ENCODE measurements at regions not wholly inside any gene's neighbourhood (a gene's known extent, or its start where the extent isn't known, plus 50 kb on each side); places are given as distances from the start of the nearest gene placed in this dataset.
"Not testable (repeated sequence)": the region's sequence is repeated elsewhere in the genome, so short reads cannot be mapped to it uniquely, and the experiment has no call there.

DNA sequence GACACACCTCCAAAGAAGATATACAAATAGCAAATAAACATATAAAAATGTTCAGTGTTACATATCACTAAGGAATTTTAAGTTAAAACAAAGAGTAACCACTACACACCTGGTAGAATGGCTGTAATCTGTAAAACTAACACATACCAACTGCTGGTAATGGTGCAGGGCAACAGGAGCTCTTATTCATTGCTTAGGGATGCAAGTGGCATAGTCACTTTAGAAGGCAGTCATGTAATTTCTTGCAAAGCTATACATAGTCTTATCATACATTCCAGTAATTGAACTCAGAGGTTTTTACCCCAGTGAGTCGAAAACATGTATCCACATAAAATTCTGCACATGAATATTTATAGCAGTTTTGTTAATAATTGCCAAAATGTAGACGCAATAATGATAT, 906.8 kb upstream of the CITED2 start:
- intact Hi-C loops (cut with DNase I) = no loop called here
- no peaks in the 10 kb centered on the region for H3K4me1 ChIP-seq (ENCODE audit: control insufficient read depth in 1 of 2, insufficient read depth in 2 of 2, low read length in 2 of 2)

DNA sequence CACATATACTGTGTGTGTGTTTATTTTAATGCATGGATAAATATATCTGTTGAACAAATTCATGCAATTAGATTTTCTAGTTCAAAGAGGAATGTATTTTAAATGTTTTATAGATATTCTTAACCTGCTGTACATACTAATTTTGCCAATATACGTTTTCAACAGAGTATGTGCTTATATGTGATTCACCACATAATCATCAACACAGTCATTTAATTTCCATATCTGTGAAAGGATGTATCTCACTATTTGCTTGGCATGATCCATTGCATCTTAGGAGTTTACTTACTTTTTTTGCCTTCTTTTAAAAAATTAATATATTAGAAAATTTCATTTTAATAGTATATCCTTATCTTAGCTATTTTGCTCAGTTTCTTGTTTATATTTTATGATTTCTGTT, 902.3 kb upstream of the CITED2 start:
- no peaks in the 10 kb centered on the region for H3K27me3 ChIP-seq (ENCODE audit: control insufficient read depth in 1 of 2, insufficient read depth in 2 of 2, low read length in 1 of 2)
- H3K4me3 ChIP-seq (ENCODE audit: low read length in 2 of 2) = no peak overlapping the region
- H3K9me3 ChIP-seq (ENCODE audit: control insufficient read depth, low read length) = no peaks in the 10 kb centered on the region
- H3K4me1 ChIP-seq (ENCODE audit: control insufficient read depth in 1 of 2, insufficient read depth in 2 of 2, low read length in 2 of 2) = no peaks in the 10 kb centered on the region
- WGBS, 2 donors = 83 to 93% methylated on average over 1 of the region's 1 CpG
- H3K36me3 ChIP-seq (ENCODE audit: control insufficient read depth in 1 of 2, insufficient read depth in 2 of 2, low read length in 1 of 2) = no peaks in the 10 kb centered on the region
- no peak overlapping the region for H3K27ac ChIP-seq (ENCODE audit: low read depth in 1 of 2, low read length in 2 of 2)
- DNase-seq = no peak
- intact Hi-C loops (cut with DNase I) = no loop called here
- ATAC-seq (ENCODE audit: low FRiP score) = no peak

More for the DNA sequence above, 906.8 kb upstream of the CITED2 start:
- Histone ChIP-seq H3K27me3 (ENCODE audit: control insufficient read depth in 1 of 2, insufficient read depth in 2 of 2, low read length in 1 of 2) (no peaks in the 10 kb centered on the region), H3K27ac (ENCODE audit: low read depth in 1 of 2, low read length in 2 of 2) (no peak overlapping the region), H3K36me3 (ENCODE audit: control insufficient read depth in 1 of 2, insufficient read depth in 2 of 2, low read length in 1 of 2) (no peaks in the 10 kb centered on the region), H3K9me3 (ENCODE audit: control insufficient read depth, low read length) (no peaks in the 10 kb centered on the region), H3K4me3 (ENCODE audit: low read length in 2 of 2) (no peak overlapping the region)
- ATAC-seq (ENCODE audit: low FRiP score) (no peak), DNase-seq (no peak)
- 80 to 89% methylated on average over 2 of the region's 2 CpGs for WGBS, 2 donors

DNA sequence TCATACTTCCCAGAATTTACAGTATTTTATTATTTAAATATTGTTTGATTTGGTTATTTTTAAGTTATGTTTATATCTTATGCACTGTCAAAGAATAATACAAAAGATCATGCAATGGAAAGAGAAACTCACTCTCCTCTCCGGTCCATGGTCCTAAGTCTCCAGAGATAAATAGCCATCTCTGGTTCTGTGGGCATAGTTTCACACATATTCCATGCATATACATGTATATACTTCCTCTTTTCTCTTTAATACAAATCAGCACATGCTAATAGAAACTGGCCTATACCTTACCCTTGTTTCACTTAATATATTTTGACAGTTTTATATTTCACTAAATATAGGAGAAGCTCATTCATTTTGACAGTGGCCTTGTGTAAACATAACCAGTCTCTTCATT, 901.7 kb upstream of the CITED2 start:
- Histone ChIP-seq H3K27me3 (ENCODE audit: control insufficient read depth in 1 of 2, insufficient read depth in 2 of 2, low read length in 1 of 2) (no peaks in the 10 kb centered on the region), H3K36me3 (ENCODE audit: control insufficient read depth in 1 of 2, insufficient read depth in 2 of 2, low read length in 1 of 2) (no peaks in the 10 kb centered on the region), H3K9me3 (ENCODE audit: control insufficient read depth, low read length) (no peaks in the 10 kb centered on the region), H3K4me1 (ENCODE audit: control insufficient read depth in 1 of 2, insufficient read depth in 2 of 2, low read length in 2 of 2) (no peaks in the 10 kb centered on the region), H3K27ac (ENCODE audit: low read depth in 1 of 2, low read length in 2 of 2) (no peak overlapping the region), H3K4me3 (ENCODE audit: low read length in 2 of 2) (no peak overlapping the region)
- intact Hi-C loops (cut with DNase I) = no loop called here
- ATAC-seq (ENCODE audit: low FRiP score) (no peak), DNase-seq (no peak)
- WGBS, 2 donors = 96 to 97% methylated on average over 1 of the region's 1 CpG

DNA sequence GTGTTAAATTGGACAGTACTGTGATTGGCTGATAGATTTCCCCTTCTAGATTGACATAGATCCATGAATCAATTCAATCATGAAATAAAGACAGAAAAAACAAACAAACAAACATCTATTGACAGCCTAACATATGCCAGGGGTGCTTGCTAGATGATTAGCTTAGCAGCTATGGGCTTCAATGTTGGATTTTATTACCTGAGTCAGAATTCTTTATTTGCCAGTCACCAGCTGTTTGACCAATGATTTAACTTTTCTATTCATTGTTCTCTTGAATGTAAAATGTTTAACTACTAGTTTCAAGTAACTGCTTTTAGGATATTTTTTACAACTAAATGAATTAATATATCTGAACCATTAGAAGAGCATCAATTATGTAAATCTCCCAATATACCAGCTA, 901.3 kb upstream of the CITED2 start:
- Histone ChIP-seq H3K36me3 (ENCODE audit: control insufficient read depth in 1 of 2, insufficient read depth in 2 of 2, low read length in 1 of 2) (no peaks in the 10 kb centered on the region), H3K27me3 (ENCODE audit: control insufficient read depth in 1 of 2, insufficient read depth in 2 of 2, low read length in 1 of 2) (no peaks in the 10 kb centered on the region), H3K4me3 (ENCODE audit: low read length in 2 of 2) (no peak overlapping the region), H3K27ac (ENCODE audit: low read depth in 1 of 2, low read length in 2 of 2) (no peak overlapping the region), H3K9me3 (ENCODE audit: control insufficient read depth, low read length) (no peaks in the 10 kb centered on the region), H3K4me1 (ENCODE audit: control insufficient read depth in 1 of 2, insufficient read depth in 2 of 2, low read length in 2 of 2) (no peaks in the 10 kb centered on the region)
- no peak for ATAC-seq (ENCODE audit: low FRiP score)
- DNase-seq = no peak
- intact Hi-C loops (cut with DNase I) = no loop called here

DNA sequence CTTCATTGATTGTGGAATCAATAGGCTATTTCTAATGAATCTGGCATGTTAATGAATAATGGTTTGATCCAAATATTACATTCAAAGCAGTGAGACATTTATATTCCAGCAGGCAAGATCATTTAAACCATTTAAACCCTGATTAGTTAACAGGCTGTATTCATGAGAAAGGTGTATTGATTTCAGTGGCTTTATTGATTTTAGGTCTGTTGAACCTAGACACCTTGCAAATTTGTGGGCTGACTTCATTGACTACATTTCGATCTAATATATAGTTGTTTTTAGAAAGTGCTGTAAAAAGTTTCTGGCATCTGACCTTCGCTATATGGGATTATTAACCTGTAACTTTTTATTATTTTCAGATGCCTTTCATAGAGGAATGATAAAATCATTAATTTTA, 900.1 kb upstream of the CITED2 start:
- ATAC-seq (ENCODE audit: low FRiP score) (no peak), DNase-seq (no peak)
- Histone ChIP-seq H3K36me3 (ENCODE audit: control insufficient read depth in 1 of 2, insufficient read depth in 2 of 2, low read length in 1 of 2) (no peaks in the 10 kb centered on the region), H3K27ac (ENCODE audit: low read depth in 1 of 2, low read length in 2 of 2) (no peak overlapping the region), H3K4me3 (ENCODE audit: low read length in 2 of 2) (no peak overlapping the region), H3K27me3 (ENCODE audit: control insufficient read depth in 1 of 2, insufficient read depth in 2 of 2, low read length in 1 of 2) (no peaks in the 10 kb centered on the region), H3K9me3 (ENCODE audit: control insufficient read depth, low read length) (no peaks in the 10 kb centered on the region), H3K4me1 (ENCODE audit: control insufficient read depth in 1 of 2, insufficient read depth in 2 of 2, low read length in 2 of 2) (peaks cover 0 to 3% of the 10 kb centered on the region in 2 donors)
- intact Hi-C loops (cut with DNase I) = no loop called here
- 97 to 99% methylated on average over 2 of the region's 2 CpGs for WGBS, 2 donors

DNA sequence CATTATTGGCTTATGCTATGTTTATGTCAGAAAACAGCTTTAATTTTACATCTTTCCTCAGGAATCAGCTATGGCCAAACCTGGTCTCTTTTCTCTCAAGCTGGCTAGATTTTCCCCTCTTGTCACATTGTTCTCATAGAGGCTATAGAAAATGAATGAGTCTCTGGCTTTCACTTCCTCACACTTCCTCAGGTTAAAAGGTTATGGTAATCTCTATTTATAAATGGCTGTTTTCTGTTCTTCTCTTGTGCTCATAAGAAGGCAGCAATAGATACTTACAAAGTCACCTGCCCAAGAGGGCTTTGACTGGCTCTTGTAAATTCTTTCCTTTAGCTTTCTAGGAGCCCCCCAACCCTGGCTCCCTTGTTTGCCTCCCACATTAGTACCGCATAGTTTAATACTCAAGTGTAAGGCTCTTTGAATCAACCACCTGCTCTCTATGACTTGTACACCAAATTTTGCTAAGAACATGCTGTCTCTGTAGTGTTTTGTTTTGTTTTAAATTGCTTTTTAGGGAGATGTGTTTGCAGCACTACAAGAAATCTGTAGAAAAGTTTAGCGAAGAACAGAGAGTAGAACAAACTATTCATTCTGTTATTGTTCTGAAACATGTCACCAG, 897.4 kb upstream of the CITED2 start:
- Histone ChIP-seq H3K4me3 (ENCODE audit: low read length in 2 of 2) (no peak overlapping the region), H3K36me3 (ENCODE audit: control insufficient read depth in 1 of 2, insufficient read depth in 2 of 2, low read length in 1 of 2) (no peaks in the 10 kb centered on the region), H3K4me1 (ENCODE audit: control insufficient read depth in 1 of 2, insufficient read depth in 2 of 2, low read length in 2 of 2) (peaks cover 0 to 3% of the 10 kb centered on the region in 2 donors), H3K9me3 (ENCODE audit: control insufficient read depth, low read length) (no peaks in the 10 kb centered on the region), H3K27me3 (ENCODE audit: control insufficient read depth in 1 of 2, insufficient read depth in 2 of 2, low read length in 1 of 2) (no peaks in the 10 kb centered on the region), H3K27ac (ENCODE audit: low read depth in 1 of 2, low read length in 2 of 2) (no peak overlapping the region)
- ATAC-seq (ENCODE audit: low FRiP score) (no peak), DNase-seq (no peak)
- WGBS, 2 donors = 70 to 85% methylated on average over 2 of the region's 2 CpGs
- intact Hi-C loops (cut with DNase I) = no loop called here

DNA sequence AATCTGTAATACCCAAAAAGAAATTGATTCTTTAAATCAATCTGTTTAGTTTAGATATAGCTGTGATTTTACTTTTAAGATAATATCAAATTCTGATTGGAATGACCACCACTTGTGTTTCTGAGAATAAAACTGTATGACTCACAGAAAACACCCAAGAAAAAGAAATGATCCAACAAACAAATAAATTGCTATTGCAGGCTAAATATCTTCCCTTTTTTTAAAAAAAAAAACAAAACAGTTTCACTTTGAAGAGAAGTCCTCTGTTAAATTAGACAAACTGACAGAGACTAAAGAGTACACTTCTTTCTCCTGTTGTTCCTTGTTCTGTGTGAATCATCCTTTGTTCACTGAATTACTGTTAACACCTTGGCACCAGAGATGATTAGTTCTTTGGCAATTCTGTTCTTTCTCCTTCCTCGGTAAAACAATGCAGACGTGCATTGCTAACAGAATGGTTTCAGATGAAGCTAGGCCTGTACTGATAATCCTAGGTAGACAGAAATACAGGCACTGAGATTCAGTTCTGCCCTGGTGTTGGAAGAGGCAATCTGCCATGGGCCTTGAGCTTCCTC, 895.2 kb upstream of the CITED2 start:
- ATAC-seq (ENCODE audit: low FRiP score) (no peak), DNase-seq (no peak)
- Histone ChIP-seq H3K27ac (ENCODE audit: low read depth in 1 of 2, low read length in 2 of 2) (no peak overlapping the region), H3K27me3 (ENCODE audit: control insufficient read depth in 1 of 2, insufficient read depth in 2 of 2, low read length in 1 of 2) (no peaks in the 10 kb centered on the region), H3K4me1 (ENCODE audit: control insufficient read depth in 1 of 2, insufficient read depth in 2 of 2, low read length in 2 of 2) (peaks cover 0 to 3% of the 10 kb centered on the region in 2 donors), H3K9me3 (ENCODE audit: control insufficient read depth, low read length) (no peaks in the 10 kb centered on the region), H3K4me3 (ENCODE audit: low read length in 2 of 2) (no peak overlapping the region), H3K36me3 (ENCODE audit: control insufficient read depth in 1 of 2, insufficient read depth in 2 of 2, low read length in 1 of 2) (no peaks in the 10 kb centered on the region)
- intact Hi-C loops (cut with DNase I) = no loop called here
- WGBS, 2 donors = 82 to 89% methylated on average over 2 of the region's 2 CpGs

DNA sequence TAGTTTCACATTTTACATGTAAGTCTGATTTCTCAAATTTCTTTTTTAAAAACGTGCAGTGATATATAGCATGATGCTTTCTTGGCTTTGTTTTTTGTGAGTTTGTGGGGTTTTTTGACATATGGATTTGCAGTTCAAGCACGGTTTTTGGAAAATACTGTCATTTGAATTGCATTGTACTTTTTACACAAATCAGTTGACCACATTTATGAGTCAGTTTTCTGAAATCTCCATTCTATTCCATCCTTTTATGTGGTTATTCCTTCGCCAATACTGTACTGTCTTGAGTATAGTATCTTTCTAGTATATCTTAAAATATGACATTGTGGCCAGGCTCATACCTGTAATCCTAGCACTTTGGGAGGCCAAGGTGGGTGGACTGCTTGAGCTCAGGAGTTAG, 890.0 kb upstream of the CITED2 start:
- intact Hi-C loops (cut with DNase I) = no loop called here
- Histone ChIP-seq H3K36me3 (ENCODE audit: control insufficient read depth in 1 of 2, insufficient read depth in 2 of 2, low read length in 1 of 2) (no peaks in the 10 kb centered on the region), H3K27ac (ENCODE audit: low read depth in 1 of 2, low read length in 2 of 2) (no peak overlapping the region), H3K4me1 (ENCODE audit: control insufficient read depth in 1 of 2, insufficient read depth in 2 of 2, low read length in 2 of 2) (no peaks in the 10 kb centered on the region), H3K9me3 (ENCODE audit: control insufficient read depth, low read length) (no peaks in the 10 kb centered on the region), H3K27me3 (ENCODE audit: control insufficient read depth in 1 of 2, insufficient read depth in 2 of 2, low read length in 1 of 2) (no peaks in the 10 kb centered on the region), H3K4me3 (ENCODE audit: low read length in 2 of 2) (no peak overlapping the region)
- no peak for ATAC-seq (ENCODE audit: low FRiP score)
- no peak for DNase-seq
- 90 to 95% methylated on average over 3 of the region's 3 CpGs for WGBS, 2 donors

DNA sequence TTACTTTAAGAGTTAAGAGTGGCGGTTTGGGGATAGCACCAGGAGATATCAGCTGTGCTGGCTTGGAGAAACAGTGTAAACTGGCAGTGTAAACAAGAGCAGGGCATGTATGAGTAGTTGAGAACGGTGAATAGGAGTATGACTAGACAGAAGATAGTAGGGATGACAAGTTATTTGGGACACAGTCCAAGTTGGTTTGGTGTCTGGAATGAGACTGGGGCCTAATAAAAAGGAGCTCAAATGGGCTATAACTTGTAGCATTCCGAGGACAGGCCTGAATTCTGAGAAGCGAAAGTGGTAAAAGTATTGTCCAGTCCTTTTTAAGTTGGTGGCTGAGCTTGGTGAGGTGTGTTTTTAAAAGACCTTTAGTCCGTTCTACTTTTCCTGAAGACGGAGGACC, 883.9 kb upstream of the CITED2 start:
- H3K36me3 ChIP-seq (ENCODE audit: control insufficient read depth in 1 of 2, insufficient read depth in 2 of 2, low read length in 1 of 2); H3K27me3 ChIP-seq (ENCODE audit: control insufficient read depth in 1 of 2, insufficient read depth in 2 of 2, low read length in 1 of 2); ATAC-seq (ENCODE audit: low FRiP score); H3K27ac ChIP-seq (ENCODE audit: low read depth in 1 of 2, low read length in 2 of 2); H3K4me3 ChIP-seq (ENCODE audit: low read length in 2 of 2); intact Hi-C loops (cut with DNase I); DNase-seq; H3K4me1 ChIP-seq (ENCODE audit: control insufficient read depth in 1 of 2, insufficient read depth in 2 of 2, low read length in 2 of 2); H3K9me3 ChIP-seq (ENCODE audit: control insufficient read depth, low read length): not testable (repeated sequence)
- 78 to 91% methylated on average over 4 of the region's 6 CpGs for WGBS, 2 donors
